ENCODE measurements at regions not wholly inside any gene's neighbourhood (a gene's known extent, or its start where the extent isn't known, plus 50 kb on each side); places are given as distances from the start of the nearest gene placed in this dataset.

- H3K27me3 Mint-ChIP-seq (ENCODE audit: low read depth), result no peaks in the 10 kb centered on the region
- H3K4me3 Mint-ChIP-seq, result no peak overlapping the region
- H3K9me3 Mint-ChIP-seq, result peaks cover 14% of the 10 kb centered on the region
Observed at GRCh38 chr3:168894214-168894613, 769.3 kb downstream of the MECOM start.

GRCh38 chr3:168889666-168890065 lies 773.8 kb downstream of the MECOM start:
- no peaks in the 10 kb centered on the region for H3K27me3 Mint-ChIP-seq (ENCODE audit: low read depth)
- no peak for DNase-seq
- no peak overlapping the region for H3K4me3 Mint-ChIP-seq
- no peaks in the 10 kb centered on the region for H3K36me3 Mint-ChIP-seq (ENCODE audit: insufficient read depth)
- no peaks in the 10 kb centered on the region for H3K4me1 Mint-ChIP-seq (ENCODE audit: low read depth)
- no peaks in the 10 kb centered on the region for H3K9me3 Mint-ChIP-seq
- no peak for ATAC-seq

More at GRCh38 chr3:168894214-168894613, 769.3 kb downstream of the MECOM start:
- no peaks in the 10 kb centered on the region for H3K4me1 Mint-ChIP-seq (ENCODE audit: low read depth)
- no peaks in the 10 kb centered on the region for H3K36me3 Mint-ChIP-seq (ENCODE audit: insufficient read depth)
- DNase-seq (no peak), ATAC-seq (no peak)

- DNase-seq (no peak), ATAC-seq (no peak)
- Mint-ChIP-seq H3K27me3 (ENCODE audit: low read depth) (no peaks in the 10 kb centered on the region), H3K4me3 (no peak overlapping the region), H3K36me3 (ENCODE audit: insufficient read depth) (no peaks in the 10 kb centered on the region), H3K9me3 (no peaks in the 10 kb centered on the region), H3K4me1 (ENCODE audit: low read depth) (no peaks in the 10 kb centered on the region)
Observed at GRCh38 chr3:168888781-168889180, 774.7 kb downstream of the MECOM start.

- no peaks in the 10 kb centered on the region for H3K4me1 Mint-ChIP-seq (ENCODE audit: low read depth)
Observed at GRCh38 chr3:168885028-168885427, 778.5 kb downstream of the MECOM start.

GRCh38 chr3:168884353-168884903 lies 779.1 kb downstream of the MECOM start:
- ATAC-seq, result no peak
- H3K27me3 Mint-ChIP-seq (ENCODE audit: low read depth), result no peaks in the 10 kb centered on the region

More at GRCh38 chr3:168885028-168885427, 778.5 kb downstream of the MECOM start:
- DNase-seq (no peak), ATAC-seq (no peak)
- no peaks in the 10 kb centered on the region for H3K36me3 Mint-ChIP-seq (ENCODE audit: insufficient read depth)
- H3K4me3 Mint-ChIP-seq, result no peak overlapping the region
- H3K27me3 Mint-ChIP-seq (ENCODE audit: low read depth), result no peaks in the 10 kb centered on the region
- no peaks in the 10 kb centered on the region for H3K9me3 Mint-ChIP-seq

GRCh38 chr3:168883145-168883544 lies 780.4 kb downstream of the MECOM start:
- Mint-ChIP-seq H3K36me3 (ENCODE audit: insufficient read depth) (no peaks in the 10 kb centered on the region), H3K9me3 (no peaks in the 10 kb centered on the region), H3K4me3 (no peak overlapping the region), H3K4me1 (ENCODE audit: low read depth) (no peaks in the 10 kb centered on the region), H3K27me3 (ENCODE audit: low read depth) (no peaks in the 10 kb centered on the region)
- ATAC-seq (no peak), DNase-seq (no peak)

More at GRCh38 chr3:168884353-168884903, 779.1 kb downstream of the MECOM start:
- H3K9me3 Mint-ChIP-seq, result no peaks in the 10 kb centered on the region
- H3K4me1 Mint-ChIP-seq (ENCODE audit: low read depth), result no peaks in the 10 kb centered on the region
- no peak overlapping the region for H3K4me3 Mint-ChIP-seq
- no peaks in the 10 kb centered on the region for H3K36me3 Mint-ChIP-seq (ENCODE audit: insufficient read depth)
- no peak for DNase-seq

- Mint-ChIP-seq H3K4me3 (no peak overlapping the region), H3K36me3 (ENCODE audit: insufficient read depth) (no peaks in the 10 kb centered on the region), H3K27me3 (ENCODE audit: low read depth) (no peaks in the 10 kb centered on the region), H3K4me1 (ENCODE audit: low read depth) (no peaks in the 10 kb centered on the region), H3K9me3 (no peaks in the 10 kb centered on the region)
- DNase-seq, result no peak
- ATAC-seq, result no peak
Observed at GRCh38 chr3:168881804-168882203, 781.7 kb downstream of the MECOM start.

DNA sequence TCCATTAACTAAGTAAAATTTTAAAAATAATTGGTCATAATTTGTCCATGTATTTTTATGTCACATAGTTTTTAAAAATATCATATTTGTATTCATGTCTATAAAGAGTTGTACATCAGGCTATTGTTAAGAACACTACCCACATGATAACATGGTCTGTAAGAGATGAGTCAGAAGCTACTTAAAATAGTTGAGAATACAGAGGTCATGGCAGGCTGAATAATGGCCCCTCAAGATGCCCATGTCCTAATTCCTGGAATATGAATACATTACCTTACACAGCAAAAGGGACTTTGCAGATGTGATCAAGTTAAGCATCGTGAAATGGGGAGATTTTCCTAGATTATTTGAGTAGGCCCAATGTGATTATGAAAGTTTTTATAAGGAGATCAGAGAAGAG lies 782.9 kb upstream of the GOLIM4 start:
- Mint-ChIP-seq H3K4me3 (no peak overlapping the region), H3K27me3 (ENCODE audit: low read depth) (no peaks in the 10 kb centered on the region), H3K4me1 (ENCODE audit: low read depth) (no peaks in the 10 kb centered on the region), H3K9me3 (no peaks in the 10 kb centered on the region), H3K36me3 (ENCODE audit: insufficient read depth) (no peaks in the 10 kb centered on the region)
- ATAC-seq (no peak), DNase-seq (no peak)

DNA sequence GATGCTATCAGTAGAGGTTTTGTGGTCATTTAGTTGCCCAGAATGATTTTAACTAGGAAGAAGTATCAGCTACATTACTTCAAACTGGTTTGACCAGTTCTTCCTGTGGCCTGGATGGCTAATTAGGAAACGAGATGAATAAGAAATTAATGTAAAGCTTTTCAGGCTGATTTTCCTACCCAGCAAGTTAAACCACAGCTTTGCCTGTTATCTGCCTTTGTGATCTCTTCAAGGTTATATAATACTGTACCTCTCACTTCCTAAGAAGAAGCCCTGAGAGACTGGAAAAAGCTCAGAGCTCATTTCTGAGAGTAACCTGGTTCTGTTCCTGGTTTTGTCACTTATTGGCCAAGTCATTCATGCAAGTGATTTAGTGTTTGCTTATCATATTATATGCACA lies 782.2 kb upstream of the GOLIM4 start:
- no peak overlapping the region for H3K4me3 Mint-ChIP-seq
- no peaks in the 10 kb centered on the region for H3K36me3 Mint-ChIP-seq (ENCODE audit: insufficient read depth)
- ATAC-seq, result no peak
- no peaks in the 10 kb centered on the region for H3K4me1 Mint-ChIP-seq (ENCODE audit: low read depth)
- DNase-seq, result no peak
- H3K27me3 Mint-ChIP-seq (ENCODE audit: low read depth), result no peaks in the 10 kb centered on the region
- no peaks in the 10 kb centered on the region for H3K9me3 Mint-ChIP-seq

- Mint-ChIP-seq H3K27me3 (ENCODE audit: low read depth) (no peaks in the 10 kb centered on the region), H3K9me3 (no peaks in the 10 kb centered on the region), H3K4me1 (ENCODE audit: low read depth) (no peaks in the 10 kb centered on the region), H3K4me3 (no peak overlapping the region), H3K36me3 (ENCODE audit: insufficient read depth) (no peaks in the 10 kb centered on the region)
- ATAC-seq (no peak), DNase-seq (no peak)
Observed at GRCh38 chr3:168876346-168877035, 780.8 kb upstream of the GOLIM4 start.

DNA sequence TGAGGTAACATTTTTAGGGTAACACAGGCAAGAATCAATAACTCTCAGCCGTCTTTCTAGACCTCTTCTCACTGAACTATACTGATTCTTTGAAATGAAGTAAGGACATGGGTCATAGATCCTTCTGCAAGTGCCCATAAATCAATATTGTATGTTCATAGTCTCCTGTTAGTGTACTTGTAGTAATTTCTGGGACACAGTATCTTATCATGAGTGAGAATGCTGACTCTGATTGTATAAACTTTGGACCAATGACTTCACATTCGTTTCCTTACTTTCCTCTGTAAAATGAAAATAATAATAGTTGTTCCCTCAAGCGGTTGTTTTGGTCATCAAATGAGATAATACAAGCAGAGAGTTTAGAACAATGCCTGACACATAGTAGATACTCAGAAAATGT lies 777.1 kb upstream of the GOLIM4 start:
- Mint-ChIP-seq H3K9me3 (no peaks in the 10 kb centered on the region), H3K4me1 (ENCODE audit: low read depth) (no peaks in the 10 kb centered on the region), H3K36me3 (ENCODE audit: insufficient read depth) (no peaks in the 10 kb centered on the region), H3K27me3 (ENCODE audit: low read depth) (no peaks in the 10 kb centered on the region), H3K4me3 (no peak overlapping the region)
- no peak for DNase-seq
- no peak for ATAC-seq

DNA sequence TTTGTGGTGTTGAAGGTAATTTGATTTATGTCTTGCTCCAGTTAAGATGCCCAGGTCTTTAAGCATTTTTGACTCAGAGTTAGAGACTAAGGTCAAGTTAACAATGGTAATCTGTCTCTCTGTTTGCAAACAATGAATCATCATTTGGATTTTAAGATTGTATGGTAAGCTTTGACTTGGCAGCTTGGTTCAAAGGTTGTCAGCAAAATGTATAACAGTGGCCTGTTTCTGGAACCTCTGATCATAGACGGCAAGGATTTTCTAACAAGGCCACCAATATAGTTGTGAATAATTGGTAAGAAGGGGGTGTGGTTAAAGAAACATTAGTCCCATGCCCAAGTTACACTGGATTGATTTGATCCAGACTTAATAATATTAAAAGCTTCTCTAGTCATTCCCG lies 775.2 kb upstream of the GOLIM4 start:
- no peak for ATAC-seq
- Mint-ChIP-seq H3K9me3 (no peaks in the 10 kb centered on the region), H3K27me3 (ENCODE audit: low read depth) (no peaks in the 10 kb centered on the region), H3K36me3 (ENCODE audit: insufficient read depth) (no peaks in the 10 kb centered on the region), H3K4me1 (ENCODE audit: low read depth) (no peaks in the 10 kb centered on the region), H3K4me3 (no peak overlapping the region)
- no peak for DNase-seq

- H3K36me3 Mint-ChIP-seq (ENCODE audit: insufficient read depth), result no peaks in the 10 kb centered on the region
- ATAC-seq, result no peak
Observed at GRCh38 chr3:168865022-168865551, 769.4 kb upstream of the GOLIM4 start.

GRCh38 chr3:168864107-168865021 lies 768.6 kb upstream of the GOLIM4 start:
- DNase-seq, result no peak
- no peaks in the 10 kb centered on the region for H3K36me3 Mint-ChIP-seq (ENCODE audit: insufficient read depth)

More at GRCh38 chr3:168865022-168865551, 769.4 kb upstream of the GOLIM4 start:
- no peaks in the 10 kb centered on the region for H3K4me1 Mint-ChIP-seq (ENCODE audit: low read depth)
- no peak overlapping the region for H3K4me3 Mint-ChIP-seq
- DNase-seq, result no peak
- H3K9me3 Mint-ChIP-seq, result no peaks in the 10 kb centered on the region
- no peaks in the 10 kb centered on the region for H3K27me3 Mint-ChIP-seq (ENCODE audit: low read depth)

More at GRCh38 chr3:168864107-168865021, 768.6 kb upstream of the GOLIM4 start:
- no peaks in the 10 kb centered on the region for H3K27me3 Mint-ChIP-seq (ENCODE audit: low read depth)
- H3K4me3 Mint-ChIP-seq, result no peak overlapping the region
- no peak for ATAC-seq
- no peaks in the 10 kb centered on the region for H3K4me1 Mint-ChIP-seq (ENCODE audit: low read depth)
- H3K9me3 Mint-ChIP-seq, result no peaks in the 10 kb centered on the region
